Astrocyte (in vitro differentiated cells and primary cell): ENCODE measurements at regions not wholly inside any gene's neighbourhood (a gene's known extent, or its start where the extent isn't known, plus 50 kb on each side); places are given as distances from the start of the nearest gene placed in this dataset.

Experiments
- EZH2 ChIP-seq: IDR thresholded peaks from 2 replicates; pipeline ENCODE4 v1.6.1; 2012; ENCODE audit warnings: mild to moderate bottlenecking, low read length, inconsistent platforms; ENCODE audit not compliant: insufficient read depth
- TF ChIP-seq, protein P1 (sequence below): IDR thresholded peaks from 2 replicates; pipeline ENCODE4 v1.5.1; 2011; ENCODE audit warnings: low read depth, mild to moderate bottlenecking, inconsistent platforms, low read length, moderate library complexity; ENCODE audit not compliant: insufficient read depth

DNA sequence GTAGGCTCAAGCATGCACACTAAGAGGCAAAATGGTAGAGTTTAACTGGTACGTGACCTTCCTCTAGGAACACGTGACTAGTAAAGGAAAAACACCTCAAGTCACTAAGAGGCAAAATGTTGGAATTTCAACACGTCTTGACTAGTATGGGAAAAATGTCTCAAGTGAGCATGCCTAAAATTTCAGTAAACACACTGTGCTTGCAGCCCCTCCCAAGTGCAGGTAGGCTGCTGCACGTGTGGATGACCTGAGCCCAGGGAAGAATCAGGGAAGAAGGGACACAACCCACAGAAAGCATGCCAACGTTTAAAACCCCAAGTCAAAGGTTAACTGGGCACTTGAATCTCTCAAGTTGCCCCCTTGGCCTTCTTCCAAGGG is 162.2 kb downstream of the TENT5A start:
- TF ChIP-seq, protein P1, sequence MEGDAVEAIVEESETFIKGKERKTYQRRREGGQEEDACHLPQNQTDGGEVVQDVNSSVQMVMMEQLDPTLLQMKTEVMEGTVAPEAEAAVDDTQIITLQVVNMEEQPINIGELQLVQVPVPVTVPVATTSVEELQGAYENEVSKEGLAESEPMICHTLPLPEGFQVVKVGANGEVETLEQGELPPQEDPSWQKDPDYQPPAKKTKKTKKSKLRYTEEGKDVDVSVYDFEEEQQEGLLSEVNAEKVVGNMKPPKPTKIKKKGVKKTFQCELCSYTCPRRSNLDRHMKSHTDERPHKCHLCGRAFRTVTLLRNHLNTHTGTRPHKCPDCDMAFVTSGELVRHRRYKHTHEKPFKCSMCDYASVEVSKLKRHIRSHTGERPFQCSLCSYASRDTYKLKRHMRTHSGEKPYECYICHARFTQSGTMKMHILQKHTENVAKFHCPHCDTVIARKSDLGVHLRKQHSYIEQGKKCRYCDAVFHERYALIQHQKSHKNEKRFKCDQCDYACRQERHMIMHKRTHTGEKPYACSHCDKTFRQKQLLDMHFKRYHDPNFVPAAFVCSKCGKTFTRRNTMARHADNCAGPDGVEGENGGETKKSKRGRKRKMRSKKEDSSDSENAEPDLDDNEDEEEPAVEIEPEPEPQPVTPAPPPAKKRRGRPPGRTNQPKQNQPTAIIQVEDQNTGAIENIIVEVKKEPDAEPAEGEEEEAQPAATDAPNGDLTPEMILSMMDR, result no peak
- no peak for TF ChIP-seq EZH2
